Astrocyte (in vitro differentiated cells and primary cell): ENCODE measurements at regions not wholly inside any gene's neighbourhood (a gene's known extent, or its start where the extent isn't known, plus 50 kb on each side); places are given as distances from the start of the nearest gene placed in this dataset.

Experiments
- DNase-seq: peaks from one replicate; pipeline ENCODE4 v3.0.0-alpha.2; 2010; ENCODE audit warnings: low read depth
- FAIRE-seq: peaks from 2 replicates; lab custom pipeline; 2011; peaks lifted over from hg19 to GRCh38; lab: Jason Lieb, UNC
- H2AFZ ChIP-seq: 2 replicates; pipeline ENCODE4 v1.6.0; 2012; ENCODE audit warnings: low read depth, low read length, inconsistent platforms
- H3K27ac ChIP-seq: 2 replicates; pipeline ENCODE4 v1.5.1; 2011; ENCODE audit warnings: low read depth, low read length, inconsistent platforms
- H3K27me3 ChIP-seq: 2 replicates; pipeline ENCODE4 v1.6.0; 2011; ENCODE audit warnings: low read length, inconsistent platforms; ENCODE audit not compliant: insufficient read depth
- H3K36me3 ChIP-seq: 2 replicates; pipeline ENCODE4 v1.5.1; 2011; ENCODE audit warnings: low read length, inconsistent platforms; ENCODE audit not compliant: insufficient read depth
- H3K4me1 ChIP-seq: 2 replicates; pipeline ENCODE4 v1.5.1; 2011; ENCODE audit warnings: low read length, inconsistent platforms; ENCODE audit not compliant: insufficient read depth
- H3K4me2 ChIP-seq: 2 replicates; pipeline ENCODE4 v1.6.0; 2012; ENCODE audit warnings: low read length, inconsistent platforms
- H3K4me3 ChIP-seq: 2 replicates; pipeline ENCODE4 v1.5.1; 2011; ENCODE audit warnings: low read depth, mild to moderate bottlenecking, low read length, inconsistent platforms; ENCODE audit not compliant: insufficient read depth
- H3K79me2 ChIP-seq: 2 replicates; pipeline ENCODE4 v1.6.0; 2012; ENCODE audit warnings: mild to moderate bottlenecking, low read length, inconsistent platforms; ENCODE audit not compliant: insufficient read depth
- H3K9ac ChIP-seq: 2 replicates; pipeline ENCODE4 v1.6.0; 2012; ENCODE audit warnings: mild to moderate bottlenecking, low read length, inconsistent platforms
- H3K9me3 ChIP-seq: 2 replicates; pipeline ENCODE4 v1.5.1; 2012; ENCODE audit warnings: low read depth, mild to moderate bottlenecking, low read length, inconsistent platforms; ENCODE audit not compliant: insufficient read depth
- H4K20me1 ChIP-seq: 2 replicates; pipeline ENCODE4 v1.6.0; 2012; ENCODE audit warnings: low read length, inconsistent platforms; ENCODE audit not compliant: insufficient read depth
- H3K27ac Mint-ChIP-seq: one replicate; pipeline ENCODE4 v1.8.0; 2021; ENCODE audit warnings: mild to moderate bottlenecking, mixed read lengths; ENCODE audit not compliant: unreplicated experiment
- H3K27me3 Mint-ChIP-seq: one replicate; pipeline ENCODE4 v1.8.0; 2021; ENCODE audit warnings: low read depth, mixed read lengths; ENCODE audit not compliant: unreplicated experiment
- H3K36me3 Mint-ChIP-seq: one replicate; pipeline ENCODE4 v1.8.0; 2021; ENCODE audit warnings: low read depth, mixed read lengths; ENCODE audit not compliant: unreplicated experiment
- H3K4me1 Mint-ChIP-seq: one replicate; pipeline ENCODE4 v1.8.0; 2021; ENCODE audit warnings: low read depth, mixed read lengths; ENCODE audit not compliant: unreplicated experiment
- H3K4me3 Mint-ChIP-seq: one replicate; pipeline ENCODE4 v1.8.0; 2021; ENCODE audit warnings: mild to moderate bottlenecking, moderate library complexity, mixed read lengths; ENCODE audit not compliant: unreplicated experiment
- H3K9me3 Mint-ChIP-seq: one replicate; pipeline ENCODE4 v1.8.0; 2021; ENCODE audit warnings: mild to moderate bottlenecking, mixed read lengths; ENCODE audit not compliant: unreplicated experiment
- EZH2 ChIP-seq: IDR thresholded peaks from 2 replicates; pipeline ENCODE4 v1.6.1; 2012; ENCODE audit warnings: mild to moderate bottlenecking, low read length, inconsistent platforms; ENCODE audit not compliant: insufficient read depth
- TF ChIP-seq, protein P1 (sequence below): IDR thresholded peaks from 2 replicates; pipeline ENCODE4 v1.5.1; 2011; ENCODE audit warnings: low read depth, mild to moderate bottlenecking, inconsistent platforms, low read length, moderate library complexity; ENCODE audit not compliant: insufficient read depth

DNA sequence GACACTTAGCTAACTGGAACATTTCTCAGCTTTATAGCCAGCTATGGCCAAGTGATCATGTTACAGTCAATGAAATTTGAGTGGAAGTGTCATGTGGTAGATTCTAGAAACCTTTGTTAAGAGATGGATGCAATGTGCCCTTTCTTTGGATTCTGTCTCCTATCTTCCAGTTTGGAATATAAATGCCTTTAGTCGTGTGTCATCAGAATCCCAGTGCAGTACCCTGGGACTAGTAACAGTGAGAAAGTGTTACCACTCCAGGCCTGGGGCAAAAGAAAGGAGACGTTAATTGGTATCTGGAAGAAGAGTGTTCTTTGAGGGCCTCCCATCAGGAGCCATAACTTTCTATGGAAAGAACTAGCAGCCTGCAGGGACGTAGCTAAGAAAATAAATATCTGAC, 149.6 kb downstream of the SNX18 start:
- H3K4me1 Mint-ChIP-seq, result peaks cover 9% of the 10 kb centered on the region
- H3K36me3 Mint-ChIP-seq, result peaks cover 2% of the 10 kb centered on the region

DNA sequence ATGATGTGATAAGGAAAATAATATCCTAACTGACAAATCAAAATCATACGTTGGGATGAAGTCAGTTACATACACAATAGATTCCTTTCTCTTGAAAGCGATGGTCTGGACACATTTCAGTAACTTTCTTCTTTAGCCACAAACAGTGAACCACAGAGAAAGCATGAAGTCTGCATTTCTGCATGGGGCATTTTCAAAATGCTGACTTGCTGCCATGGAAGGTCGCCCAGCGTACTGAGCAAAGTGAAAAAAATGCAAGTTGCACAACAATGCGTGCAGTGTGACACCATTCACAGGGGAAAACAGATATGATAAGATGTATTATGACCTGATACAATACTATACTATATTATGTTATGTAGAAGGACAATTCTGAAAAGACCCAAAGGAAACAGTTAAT, 146.3 kb downstream of the SNX18 start:
- DNase-seq (peak; percentile 97), FAIRE-seq (peak; percentile 93)
- TF ChIP-seq, protein P1, sequence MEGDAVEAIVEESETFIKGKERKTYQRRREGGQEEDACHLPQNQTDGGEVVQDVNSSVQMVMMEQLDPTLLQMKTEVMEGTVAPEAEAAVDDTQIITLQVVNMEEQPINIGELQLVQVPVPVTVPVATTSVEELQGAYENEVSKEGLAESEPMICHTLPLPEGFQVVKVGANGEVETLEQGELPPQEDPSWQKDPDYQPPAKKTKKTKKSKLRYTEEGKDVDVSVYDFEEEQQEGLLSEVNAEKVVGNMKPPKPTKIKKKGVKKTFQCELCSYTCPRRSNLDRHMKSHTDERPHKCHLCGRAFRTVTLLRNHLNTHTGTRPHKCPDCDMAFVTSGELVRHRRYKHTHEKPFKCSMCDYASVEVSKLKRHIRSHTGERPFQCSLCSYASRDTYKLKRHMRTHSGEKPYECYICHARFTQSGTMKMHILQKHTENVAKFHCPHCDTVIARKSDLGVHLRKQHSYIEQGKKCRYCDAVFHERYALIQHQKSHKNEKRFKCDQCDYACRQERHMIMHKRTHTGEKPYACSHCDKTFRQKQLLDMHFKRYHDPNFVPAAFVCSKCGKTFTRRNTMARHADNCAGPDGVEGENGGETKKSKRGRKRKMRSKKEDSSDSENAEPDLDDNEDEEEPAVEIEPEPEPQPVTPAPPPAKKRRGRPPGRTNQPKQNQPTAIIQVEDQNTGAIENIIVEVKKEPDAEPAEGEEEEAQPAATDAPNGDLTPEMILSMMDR, result no peak
- no peak for TF ChIP-seq EZH2
- Histone ChIP-seq H3K9me3 (no peaks in the 10 kb centered on the region), H3K27me3 (no peaks in the 10 kb centered on the region), H3K4me2 (peak overlapping the region; percentile 52), H3K4me3 (no peak overlapping the region), H2AFZ (no peak overlapping the region), H3K4me1 (peaks cover 7% of the 10 kb centered on the region), H3K79me2 (no peaks in the 10 kb centered on the region), H4K20me1 (no peaks in the 10 kb centered on the region), H3K9ac (peak overlapping the region; percentile 18), H3K36me3 (no peaks in the 10 kb centered on the region), H3K27ac (peak overlapping the region; percentile 61)
- Mint-ChIP-seq H3K4me3 (no peak overlapping the region), H3K27me3 (no peaks in the 10 kb centered on the region), H3K4me1 (peaks cover 7% of the 10 kb centered on the region), H3K9me3 (peaks cover 2% of the 10 kb centered on the region), H3K27ac (peak overlapping the region; percentile 73), H3K36me3 (no peaks in the 10 kb centered on the region)

More for the DNA sequence above, 149.6 kb downstream of the SNX18 start:
- H3K27me3 Mint-ChIP-seq, result no peaks in the 10 kb centered on the region
- no peak overlapping the region for H3K27ac Mint-ChIP-seq
- no peak overlapping the region for H3K27ac ChIP-seq
- FAIRE-seq (no peak), DNase-seq (no peak)
- peaks cover 19% of the 10 kb centered on the region for H3K4me1 ChIP-seq
- no peaks in the 10 kb centered on the region for H3K36me3 ChIP-seq
- no peak overlapping the region for H3K4me3 Mint-ChIP-seq
- no peak overlapping the region for H3K4me2 ChIP-seq
- H3K9me3 Mint-ChIP-seq, result peaks cover 5% of the 10 kb centered on the region
- H3K27me3 ChIP-seq, result no peaks in the 10 kb centered on the region
- no peaks in the 10 kb centered on the region for H3K79me2 ChIP-seq
- H3K9me3 ChIP-seq, result no peaks in the 10 kb centered on the region
- H4K20me1 ChIP-seq, result no peaks in the 10 kb centered on the region
- TF ChIP-seq EZH2, result no peak
- TF ChIP-seq, protein P1, result no peak
- no peak overlapping the region for H3K9ac ChIP-seq
- H2AFZ ChIP-seq, result no peak overlapping the region
- no peak overlapping the region for H3K4me3 ChIP-seq

DNA sequence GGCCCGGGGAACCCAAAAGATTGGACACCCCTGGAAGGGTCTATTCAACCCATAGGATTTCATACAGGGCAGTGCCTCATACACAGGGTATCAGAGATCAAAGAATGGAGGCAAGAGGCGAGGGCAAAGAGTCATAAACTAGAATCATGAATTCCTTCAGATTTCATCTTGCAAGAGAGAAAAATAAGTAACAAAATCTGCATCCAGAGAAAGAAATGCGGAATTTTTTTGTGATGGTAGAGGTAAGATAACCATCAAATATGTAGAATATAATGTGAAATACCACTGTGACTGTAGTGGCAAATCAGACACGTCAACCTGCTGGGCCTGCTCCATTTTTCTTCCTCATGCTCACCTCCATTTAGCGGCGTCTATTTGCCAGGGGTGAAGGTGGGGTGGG, 143.6 kb downstream of the SNX18 start:
- H3K4me3 ChIP-seq, result no peak overlapping the region
- no peak overlapping the region for H2AFZ ChIP-seq
- no peaks in the 10 kb centered on the region for H4K20me1 ChIP-seq
- Mint-ChIP-seq H3K9me3 (no peaks in the 10 kb centered on the region), H3K4me1 (peaks cover 15% of the 10 kb centered on the region), H3K36me3 (no peaks in the 10 kb centered on the region), H3K27me3 (no peaks in the 10 kb centered on the region), H3K4me3 (no peak overlapping the region), H3K27ac (no peak overlapping the region)
- FAIRE-seq (no peak), DNase-seq (no peak)
- no peak overlapping the region for H3K27ac ChIP-seq
- no peak overlapping the region for H3K4me2 ChIP-seq
- peaks cover 18% of the 10 kb centered on the region for H3K4me1 ChIP-seq
- no peaks in the 10 kb centered on the region for H3K79me2 ChIP-seq
- H3K9ac ChIP-seq, result no peak overlapping the region
- H3K9me3 ChIP-seq, result no peaks in the 10 kb centered on the region
- no peaks in the 10 kb centered on the region for H3K36me3 ChIP-seq
- TF ChIP-seq, protein P1, result no peak
- no peak for TF ChIP-seq EZH2
- H3K27me3 ChIP-seq, result no peaks in the 10 kb centered on the region
